ENCODE measurements at regions not wholly inside any gene's neighbourhood (a gene's known extent, or its start where the extent isn't known, plus 50 kb on each side); places are given as distances from the start of the nearest gene placed in this dataset.

DNA sequence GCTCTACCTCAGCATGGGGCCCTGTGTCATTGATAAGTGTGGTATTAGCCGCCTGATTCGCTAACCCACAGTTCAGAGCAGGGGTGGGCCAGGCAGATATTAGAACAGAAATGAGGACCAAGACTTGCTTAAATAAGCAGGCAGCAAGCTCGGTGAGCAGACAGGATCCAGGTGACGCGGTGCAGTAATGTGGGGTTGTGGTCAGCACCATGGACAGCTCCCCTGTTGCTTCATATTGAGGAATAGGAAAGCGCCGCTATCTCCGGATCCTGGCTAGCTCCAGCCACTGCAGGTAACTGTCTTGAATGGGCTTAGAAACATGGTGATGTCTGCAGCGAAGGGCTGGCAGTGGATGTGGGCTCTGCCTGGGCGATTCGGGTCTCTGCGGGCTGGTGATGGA, 51.3 kb upstream of the GPR26 start (continued):
- TF ChIP-seq, protein P1, sequence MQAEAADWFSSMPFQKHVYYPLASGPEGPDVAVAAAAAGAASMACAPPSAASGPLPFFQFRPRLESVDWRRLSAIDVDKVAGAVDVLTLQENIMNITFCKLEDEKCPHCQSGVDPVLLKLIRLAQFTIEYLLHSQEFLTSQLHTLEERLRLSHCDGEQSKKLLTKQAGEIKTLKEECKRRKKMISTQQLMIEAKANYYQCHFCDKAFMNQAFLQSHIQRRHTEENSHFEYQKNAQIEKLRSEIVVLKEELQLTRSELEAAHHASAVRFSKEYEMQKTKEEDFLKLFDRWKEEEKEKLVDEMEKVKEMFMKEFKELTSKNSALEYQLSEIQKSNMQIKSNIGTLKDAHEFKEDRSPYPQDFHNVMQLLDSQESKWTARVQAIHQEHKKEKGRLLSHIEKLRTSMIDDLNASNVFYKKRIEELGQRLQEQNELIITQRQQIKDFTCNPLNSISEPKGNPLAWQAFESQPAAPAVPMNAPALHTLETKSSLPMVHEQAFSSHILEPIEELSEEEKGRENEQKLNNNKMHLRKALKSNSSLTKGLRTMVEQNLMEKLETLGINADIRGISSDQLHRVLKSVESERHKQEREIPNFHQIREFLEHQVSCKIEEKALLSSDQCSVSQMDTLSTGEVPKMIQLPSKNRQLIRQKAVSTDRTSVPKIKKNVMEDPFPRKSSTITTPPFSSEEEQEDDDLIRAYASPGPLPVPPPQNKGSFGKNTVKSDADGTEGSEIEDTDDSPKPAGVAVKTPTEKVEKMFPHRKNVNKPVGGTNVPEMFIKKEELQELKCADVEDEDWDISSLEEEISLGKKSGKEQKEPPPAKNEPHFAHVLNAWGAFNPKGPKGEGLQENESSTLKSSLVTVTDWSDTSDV (CRISPR knock-in tag; IDR thresholded peaks at IDR 0.05): no peak
- TF ChIP-seq ZSCAN12 (CRISPR knock-in tag; IDR thresholded peaks at IDR 0.05) (peak; percentile 95), ASH2L (IDR thresholded peaks at IDR 0.05; ENCODE audit: insufficient read length, low read depth, low read length) (no peak), MBNL3 (CRISPR knock-in tag; conservative IDR thresholded peaks at IDR 0.05) (no peak), ZBTB21 (CRISPR knock-in tag; IDR thresholded peaks at IDR 0.05) (0 out of 2 replicates have a peak, but pooled peaks have one; percentile 38), ZNF615 (CRISPR knock-in tag; IDR thresholded peaks at IDR 0.05; ENCODE audit: borderline replicate concordance) (no peak), ZNF451 (CRISPR knock-in tag; IDR thresholded peaks at IDR 0.05) (no peak), EZH2 (conservative IDR thresholded peaks at IDR 0.05; ENCODE audit: low read depth, low read length) (no peak), MIXL1 (CRISPR knock-in tag; IDR thresholded peaks at IDR 0.05) (peak; percentile 62; the same call in 1 of the 2 replicates), NAIF1 (CRISPR knock-in tag; IDR thresholded peaks at IDR 0.05; ENCODE audit: borderline replicate concordance) (peak; percentile 65; the same call in 1 of the 2 replicates), IKZF4 (CRISPR knock-in tag; IDR thresholded peaks at IDR 0.05; ENCODE audit: borderline replicate concordance, low read depth, not compliant biosample characterization) (peak; percentile 85), ZNF296 (CRISPR knock-in tag; conservative IDR thresholded peaks at IDR 0.05) (peak; percentile 65; the same call in 1 of the 2 replicates), GTF3A (CRISPR knock-in tag; conservative IDR thresholded peaks at IDR 0.05) (no peak), THYN1 (CRISPR knock-in tag; IDR thresholded peaks at IDR 0.05; ENCODE audit: borderline replicate concordance, low read depth) (no peak), DNMT3B (CRISPR knock-in tag; conservative IDR thresholded peaks at IDR 0.05) (peak; percentile 94), BRCA1 (CRISPR knock-in tag; IDR thresholded peaks at IDR 0.05) (peak; percentile 64; the same call in 1 of the 2 replicates), KLF16 (CRISPR knock-in tag; IDR thresholded peaks at IDR 0.05) (peak in 1 of 2 experiments; percentile 79; a peak in 1 of 4 replicates)
- TF ChIP-seq, protein P2, sequence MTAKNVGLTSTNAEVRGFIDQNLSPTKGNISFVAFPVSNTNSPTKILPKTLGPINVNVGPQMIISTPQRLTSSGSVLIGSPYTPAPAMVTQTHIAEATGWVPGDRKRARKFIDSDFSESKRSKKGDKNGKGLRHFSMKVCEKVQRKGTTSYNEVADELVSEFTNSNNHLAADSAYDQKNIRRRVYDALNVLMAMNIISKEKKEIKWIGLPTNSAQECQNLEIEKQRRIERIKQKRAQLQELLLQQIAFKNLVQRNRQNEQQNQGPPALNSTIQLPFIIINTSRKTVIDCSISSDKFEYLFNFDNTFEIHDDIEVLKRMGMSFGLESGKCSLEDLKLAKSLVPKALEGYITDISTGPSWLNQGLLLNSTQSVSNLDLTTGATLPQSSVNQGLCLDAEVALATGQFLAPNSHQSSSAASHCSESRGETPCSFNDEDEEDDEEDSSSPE (CRISPR knock-in tag; IDR thresholded peaks at IDR 0.05): no peak
- TF ChIP-seq, protein P3, sequence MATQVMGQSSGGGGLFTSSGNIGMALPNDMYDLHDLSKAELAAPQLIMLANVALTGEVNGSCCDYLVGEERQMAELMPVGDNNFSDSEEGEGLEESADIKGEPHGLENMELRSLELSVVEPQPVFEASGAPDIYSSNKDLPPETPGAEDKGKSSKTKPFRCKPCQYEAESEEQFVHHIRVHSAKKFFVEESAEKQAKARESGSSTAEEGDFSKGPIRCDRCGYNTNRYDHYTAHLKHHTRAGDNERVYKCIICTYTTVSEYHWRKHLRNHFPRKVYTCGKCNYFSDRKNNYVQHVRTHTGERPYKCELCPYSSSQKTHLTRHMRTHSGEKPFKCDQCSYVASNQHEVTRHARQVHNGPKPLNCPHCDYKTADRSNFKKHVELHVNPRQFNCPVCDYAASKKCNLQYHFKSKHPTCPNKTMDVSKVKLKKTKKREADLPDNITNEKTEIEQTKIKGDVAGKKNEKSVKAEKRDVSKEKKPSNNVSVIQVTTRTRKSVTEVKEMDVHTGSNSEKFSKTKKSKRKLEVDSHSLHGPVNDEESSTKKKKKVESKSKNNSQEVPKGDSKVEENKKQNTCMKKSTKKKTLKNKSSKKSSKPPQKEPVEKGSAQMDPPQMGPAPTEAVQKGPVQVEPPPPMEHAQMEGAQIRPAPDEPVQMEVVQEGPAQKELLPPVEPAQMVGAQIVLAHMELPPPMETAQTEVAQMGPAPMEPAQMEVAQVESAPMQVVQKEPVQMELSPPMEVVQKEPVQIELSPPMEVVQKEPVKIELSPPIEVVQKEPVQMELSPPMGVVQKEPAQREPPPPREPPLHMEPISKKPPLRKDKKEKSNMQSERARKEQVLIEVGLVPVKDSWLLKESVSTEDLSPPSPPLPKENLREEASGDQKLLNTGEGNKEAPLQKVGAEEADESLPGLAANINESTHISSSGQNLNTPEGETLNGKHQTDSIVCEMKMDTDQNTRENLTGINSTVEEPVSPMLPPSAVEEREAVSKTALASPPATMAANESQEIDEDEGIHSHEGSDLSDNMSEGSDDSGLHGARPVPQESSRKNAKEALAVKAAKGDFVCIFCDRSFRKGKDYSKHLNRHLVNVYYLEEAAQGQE (IDR thresholded peaks at IDR 0.05; ENCODE audit: borderline replicate concordance in 1 of 2, low read depth in 1 of 2, low read length in 2 of 2): peak in 1 of 2 experiments; percentile 99
- TF ChIP-seq, protein P4, sequence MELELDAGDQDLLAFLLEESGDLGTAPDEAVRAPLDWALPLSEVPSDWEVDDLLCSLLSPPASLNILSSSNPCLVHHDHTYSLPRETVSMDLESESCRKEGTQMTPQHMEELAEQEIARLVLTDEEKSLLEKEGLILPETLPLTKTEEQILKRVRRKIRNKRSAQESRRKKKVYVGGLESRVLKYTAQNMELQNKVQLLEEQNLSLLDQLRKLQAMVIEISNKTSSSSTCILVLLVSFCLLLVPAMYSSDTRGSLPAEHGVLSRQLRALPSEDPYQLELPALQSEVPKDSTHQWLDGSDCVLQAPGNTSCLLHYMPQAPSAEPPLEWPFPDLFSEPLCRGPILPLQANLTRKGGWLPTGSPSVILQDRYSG (CRISPR knock-in tag; IDR thresholded peaks at IDR 0.05): 0 out of 2 replicates have a peak, but pooled peaks have one; percentile 49

Measured in HepG2 (cell line).